HepG2 (cell line): ENCODE measurements at regions not wholly inside any gene's neighbourhood (a gene's known extent, or its start where the extent isn't known, plus 50 kb on each side); places are given as distances from the start of the nearest gene placed in this dataset.

Experiments
- CAMTA2 ChIP-seq: sonication (generic); formaldehyde crosslinking; IDR thresholded peaks from 2 replicates; pipeline ENCODE4 v1.4.0; 2020; ENCODE audit warnings: mild to moderate bottlenecking, missing genetic modification reagents, borderline replicate concordance
- CTCF ChIP-seq: sonication (generic); formaldehyde crosslinking; IDR thresholded peaks from 2 replicates; pipeline ENCODE4 v1.5.0; 2020; ENCODE audit warnings: mild to moderate bottlenecking, missing genetic modification reagents, moderate library complexity
- ELF3 ChIP-seq: IDR thresholded peaks from 2 replicates; pipeline ENCODE4 v1.6.1; 2016; ENCODE audit warnings: missing genetic modification reagents, missing compliant biosample characterization
- FOXA3 ChIP-seq: IDR thresholded peaks from 2 replicates; pipeline ENCODE4 v1.6.1; 2016; ENCODE audit warnings: missing genetic modification reagents, missing compliant biosample characterization
- KLF11 ChIP-seq: IDR thresholded peaks from 2 replicates; pipeline ENCODE4 v1.6.1; 2016; ENCODE audit warnings: missing compliant biosample characterization
- MTF2 ChIP-seq: sonication (generic); formaldehyde crosslinking; IDR thresholded peaks from 2 replicates; pipeline ENCODE4 v1.5.0; 2020; ENCODE audit warnings: missing genetic modification reagents, borderline replicate concordance
- PHF20 ChIP-seq: sonication (generic); formaldehyde crosslinking; IDR thresholded peaks from 2 replicates; pipeline ENCODE4 v1.5.0; 2020; ENCODE audit warnings: mild to moderate bottlenecking, missing genetic modification reagents
- SP4 ChIP-seq: sonication (generic); formaldehyde crosslinking; IDR thresholded peaks from 2 replicates; pipeline ENCODE4 v1.8.1; 2023; ENCODE audit warnings: mild to moderate bottlenecking, missing genetic modification reagents
- TOPORS ChIP-seq: sonication (generic); formaldehyde crosslinking; IDR thresholded peaks from 2 replicates; pipeline ENCODE4 v1.8.0; 2023; ENCODE audit warnings: mild to moderate bottlenecking, missing genetic modification reagents
- YY1 ChIP-seq: IDR thresholded peaks from 2 replicates; pipeline ENCODE4 v1.6.1; 2011; ENCODE audit warnings: low read length, low read depth, moderate library complexity, mild to moderate bottlenecking; ENCODE audit not compliant: insufficient read depth, insufficient replicate concordance
- ZBTB8A ChIP-seq: sonication (generic); formaldehyde crosslinking; IDR thresholded peaks from 2 replicates; pipeline ENCODE4 v1.4.0; 2020; ENCODE audit warnings: mild to moderate bottlenecking, low read depth, missing genetic modification reagents, borderline replicate concordance
- ZFP36L2 ChIP-seq: sonication (generic); formaldehyde crosslinking; IDR thresholded peaks from 2 replicates; pipeline ENCODE4 v1.4.0; 2020; ENCODE audit warnings: missing genetic modification reagents
- ZKSCAN8 ChIP-seq: IDR thresholded peaks from 2 replicates; pipeline ENCODE4 v1.6.1; 2016; ENCODE audit warnings: borderline replicate concordance, missing genetic modification reagents, missing compliant biosample characterization
- ZNF121 ChIP-seq: sonication (generic); formaldehyde crosslinking; IDR thresholded peaks from 2 replicates; pipeline ENCODE4 v1.5.0; 2020; ENCODE audit warnings: mild to moderate bottlenecking, missing genetic modification reagents

- no peak for TF ChIP-seq ZKSCAN8 (CRISPR knock-in tag)
- no peak for TF ChIP-seq CTCF (CRISPR knock-in tag)
- TF ChIP-seq PHF20 (CRISPR knock-in tag), result no peak
- TF ChIP-seq ZFP36L2 (CRISPR knock-in tag), result no peak
- TF ChIP-seq ELF3 (CRISPR knock-in tag), result no peak
- TF ChIP-seq YY1, result no peak
- no peak for TF ChIP-seq FOXA3 (CRISPR knock-in tag)
- no peak for TF ChIP-seq MTF2 (CRISPR knock-in tag)
- TF ChIP-seq KLF11 (CRISPR knock-in tag), result no peak
- no peak for TF ChIP-seq CAMTA2 (CRISPR knock-in tag)
- TF ChIP-seq ZNF121 (CRISPR knock-in tag), result no peak
- no peak for TF ChIP-seq SP4 (CRISPR knock-in tag)
- TF ChIP-seq ZBTB8A (CRISPR knock-in tag), result no peak
- no peak for TF ChIP-seq TOPORS (CRISPR knock-in tag)
Measured at GRCh38 chr13:104580931-104581330, 1514.7 kb upstream of the SLC10A2 start.
